HAP-1 (cell line): ENCODE measurements at regions not wholly inside any gene's neighbourhood (a gene's known extent, or its start where the extent isn't known, plus 50 kb on each side); places are given as distances from the start of the nearest gene placed in this dataset.

ENCODE experiments used
- DNase-seq, 2 experiments: peaks; one replicate each; pipeline ENCODE4 v3.0.0-alpha.2; 2016 to 2020; ENCODE audit warnings: low spot score in 2 of 2
- H3K27me3 ChIP-seq: fragments of 250-450 bp; sonication (Bioruptor Pico); 2 replicates; pipeline ENCODE4 v1.5.1; 2020; ENCODE audit warnings: low read depth, mild to moderate bottlenecking, moderate library complexity
- H3K36me3 ChIP-seq: fragments of 250-450 bp; sonication (Bioruptor Pico); replicated peaks from 2 replicates; pipeline ENCODE4 v1.5.1; 2020; ENCODE audit warnings: mild to moderate bottlenecking
- H3K4me1 ChIP-seq: fragments of 250-450 bp; sonication (Bioruptor Pico); 2 replicates; pipeline ENCODE4 v1.5.1; 2020; ENCODE audit warnings: mild to moderate bottlenecking
- H3K4me3 ChIP-seq: fragments of 250-450 bp; sonication (Bioruptor Pico); 2 replicates; pipeline ENCODE4 v1.5.1; 2020; ENCODE audit warnings: mild to moderate bottlenecking, moderate library complexity
- H3K9me3 ChIP-seq: fragments of 250-450 bp; sonication (Bioruptor Pico); 2 replicates; pipeline ENCODE4 v1.5.1; 2020; ENCODE audit warnings: mild to moderate bottlenecking, moderate library complexity
- in situ Hi-C: fragments of 300-500 bp; cut with MboI; formaldehyde crosslinking; loops from 3 replicates; pipeline ENCODE4 v1.14.3; 2020; ENCODE audit warnings: low sequenced_read_pairs, inconsistent platforms, mixed read lengths

DNA sequence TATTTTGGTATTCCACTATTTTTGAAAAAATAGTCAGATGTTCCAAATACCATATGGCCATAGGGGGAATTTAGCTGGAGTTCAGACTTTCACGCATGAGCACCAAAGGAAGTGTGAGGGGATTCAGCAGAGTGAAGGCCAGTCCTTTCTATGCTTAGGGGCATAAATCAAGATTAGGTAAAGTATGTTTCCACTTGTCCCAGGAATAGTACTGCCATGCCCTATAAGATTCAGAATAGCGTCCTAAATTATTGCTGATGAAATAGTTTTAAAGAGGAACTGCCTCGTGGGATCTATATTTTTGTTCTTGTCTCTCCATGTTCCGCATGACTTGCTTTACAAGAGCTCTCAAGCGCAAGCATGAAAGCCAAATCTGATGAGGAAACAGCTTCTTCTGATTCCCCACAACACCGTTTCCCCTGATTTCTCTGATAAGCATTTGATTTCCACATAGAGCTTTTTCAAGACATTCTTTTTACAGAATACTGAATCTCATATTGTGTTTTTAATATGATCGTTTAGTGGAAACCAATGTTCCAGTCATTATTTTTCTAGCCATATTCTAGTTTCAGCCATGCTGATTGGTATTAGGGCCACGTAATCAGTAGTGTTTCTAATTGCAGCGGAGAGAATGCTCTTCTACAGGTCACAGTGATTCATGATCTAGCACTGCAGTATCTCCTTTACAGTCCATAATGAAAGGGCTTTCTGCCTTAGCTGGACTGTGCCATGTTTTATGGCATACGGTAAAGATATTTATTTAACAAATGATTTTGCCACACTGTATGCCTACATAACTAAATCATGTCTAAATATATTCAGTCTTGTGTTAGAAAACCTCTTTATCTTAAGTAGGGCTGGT lies 492.3 kb downstream of the CENPC start:
- H3K4me3 ChIP-seq = no peak overlapping the region
- no peaks in the 10 kb centered on the region for H3K9me3 ChIP-seq
- no peaks in the 10 kb centered on the region for H3K36me3 ChIP-seq
- in situ Hi-C loops = no loop called here
- H3K4me1 ChIP-seq = no peaks in the 10 kb centered on the region; the same call in 1 of the 2 replicates
- no peaks in the 10 kb centered on the region for H3K27me3 ChIP-seq
- no peak for DNase-seq

DNA sequence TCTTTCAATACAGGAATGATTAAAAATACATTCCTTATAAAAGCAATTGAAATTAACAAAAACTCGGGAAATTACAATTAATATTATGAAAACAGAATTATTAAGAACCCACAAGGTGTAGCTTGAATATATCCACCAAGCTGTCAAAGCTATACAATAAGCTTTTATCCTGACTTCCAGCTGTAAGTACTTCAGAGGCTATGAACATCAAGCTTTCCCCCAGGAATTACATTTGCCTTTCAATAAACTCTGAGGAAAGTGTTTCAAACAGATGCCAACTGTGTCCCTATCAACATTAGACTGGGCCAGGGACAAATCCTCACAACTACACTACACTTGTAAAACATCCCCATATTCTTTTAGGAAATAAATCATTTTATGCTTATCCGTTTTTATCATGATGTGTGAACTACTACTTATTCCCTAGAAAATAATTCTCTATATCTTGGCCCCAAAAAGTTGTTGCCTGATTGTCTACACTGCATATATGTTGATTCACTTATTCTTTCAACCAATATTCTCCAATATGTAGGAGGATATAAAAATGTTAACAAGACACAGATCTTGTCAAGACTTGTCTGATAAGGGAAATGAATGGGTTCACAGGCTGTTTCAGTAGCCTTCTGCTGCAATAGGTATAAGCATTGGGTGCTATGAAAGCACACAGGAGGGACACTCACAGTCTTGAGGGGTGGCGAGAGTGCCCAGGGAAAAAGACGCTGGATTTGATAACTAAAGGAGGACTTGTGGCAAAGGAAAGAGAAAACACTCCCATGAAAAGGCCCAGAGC lies 494.1 kb downstream of the CENPC start:
- in situ Hi-C loops = no loop called here
- peak in 1 of 2 experiments; percentile 52 for DNase-seq

DNA sequence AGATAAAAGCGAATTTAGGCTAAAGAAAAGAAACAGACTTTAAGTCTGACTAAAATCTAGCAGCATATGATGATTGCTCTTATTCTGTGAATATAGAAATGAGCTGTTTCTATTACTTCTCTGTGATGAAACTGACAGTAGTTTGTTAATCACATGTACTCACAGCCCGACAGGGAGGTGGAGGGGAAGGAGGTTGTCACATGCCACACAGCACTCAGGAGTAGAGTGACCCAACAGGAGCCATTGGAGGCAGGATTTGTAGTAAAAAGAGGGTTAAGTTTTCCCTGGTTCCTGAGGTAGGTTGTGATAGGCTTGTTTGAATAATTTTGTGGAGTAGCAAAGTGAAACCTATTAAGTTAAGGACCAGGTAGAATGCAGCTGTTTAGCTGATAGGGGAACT lies 495.9 kb downstream of the CENPC start:
- H3K4me3 ChIP-seq = no peak overlapping the region
- H3K27me3 ChIP-seq = no peaks in the 10 kb centered on the region
- in situ Hi-C loops = no loop called here
- no peaks in the 10 kb centered on the region for H3K36me3 ChIP-seq
- DNase-seq = no peak
- no peaks in the 10 kb centered on the region for H3K9me3 ChIP-seq
- no peaks in the 10 kb centered on the region; the same call in 1 of the 2 replicates for H3K4me1 ChIP-seq

More for the DNA sequence above, 494.1 kb downstream of the CENPC start:
- no peaks in the 10 kb centered on the region for H3K27me3 ChIP-seq
- no peaks in the 10 kb centered on the region for H3K9me3 ChIP-seq
- no peak overlapping the region for H3K4me3 ChIP-seq
- no peaks in the 10 kb centered on the region for H3K36me3 ChIP-seq
- H3K4me1 ChIP-seq = no peaks in the 10 kb centered on the region; the same call in 1 of the 2 replicates

DNA sequence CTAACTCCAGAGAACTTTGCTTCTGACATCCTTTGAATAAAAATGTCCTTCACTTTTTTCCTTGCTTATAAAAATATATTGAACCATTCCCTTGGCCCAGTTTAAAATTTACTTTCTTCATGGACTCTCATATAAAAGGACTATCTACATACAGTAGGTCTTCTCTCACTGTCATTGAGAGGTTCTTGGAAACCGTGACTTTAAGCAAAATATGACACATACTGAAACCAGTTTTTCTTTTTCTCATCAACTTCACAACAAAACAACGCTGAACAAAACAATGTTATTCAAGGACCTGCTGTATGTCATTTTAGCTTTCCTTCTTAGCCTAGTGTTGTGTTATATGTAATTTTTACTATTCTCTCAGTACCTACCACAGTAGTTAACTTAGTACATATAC lies 496.8 kb downstream of the CENPC start:
- no peaks in the 10 kb centered on the region; the same call in 1 of the 2 replicates for H3K4me1 ChIP-seq
- H3K4me3 ChIP-seq = no peak overlapping the region
- no peak for DNase-seq
- H3K36me3 ChIP-seq = no peaks in the 10 kb centered on the region
- in situ Hi-C loops = no loop called here
- no peaks in the 10 kb centered on the region for H3K27me3 ChIP-seq
- no peaks in the 10 kb centered on the region for H3K9me3 ChIP-seq

DNA sequence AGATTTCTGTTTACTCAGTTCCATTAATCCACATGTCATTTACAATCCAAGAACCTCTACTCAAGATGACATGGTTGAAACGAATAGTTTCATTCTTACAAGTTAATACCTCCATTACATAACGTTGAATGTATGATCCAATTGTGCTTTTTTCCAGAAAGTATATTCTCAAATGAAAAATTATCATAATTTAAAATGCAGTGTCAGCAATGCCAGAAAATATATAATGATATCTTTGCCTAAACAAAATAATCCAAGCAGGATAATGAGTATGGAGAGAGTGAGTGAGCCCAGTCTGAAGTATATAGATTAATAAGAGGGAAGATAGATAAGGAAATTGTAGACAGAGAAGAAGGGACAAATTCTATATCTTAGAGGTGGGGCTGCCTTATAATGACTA lies 505.0 kb downstream of the CENPC start:
- H3K4me3 ChIP-seq = no peak overlapping the region
- no peaks in the 10 kb centered on the region for H3K9me3 ChIP-seq
- H3K27me3 ChIP-seq = no peaks in the 10 kb centered on the region
- no peaks in the 10 kb centered on the region for H3K36me3 ChIP-seq
- DNase-seq = no peak
- no peaks in the 10 kb centered on the region for H3K4me1 ChIP-seq
- in situ Hi-C loops = no loop called here

DNA sequence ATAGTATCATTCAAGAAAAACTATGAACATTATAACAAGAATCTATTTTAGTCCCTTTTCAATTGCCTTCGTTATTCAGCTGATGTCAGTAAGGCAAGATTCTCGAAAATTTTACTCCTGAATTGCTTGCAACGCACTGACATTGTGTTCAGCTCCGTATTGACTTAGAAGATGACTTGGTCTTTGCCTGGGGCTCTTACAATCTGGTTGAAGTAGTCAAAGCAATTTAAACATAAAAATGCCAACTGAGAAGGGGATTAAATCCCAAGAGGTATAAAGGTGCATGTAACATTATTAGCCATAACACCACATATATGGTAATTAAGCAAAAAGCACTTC lies 507.1 kb downstream of the CENPC start:
- Histone ChIP-seq H3K9me3 (no peaks in the 10 kb centered on the region), H3K4me3 (no peak overlapping the region), H3K27me3 (no peaks in the 10 kb centered on the region), H3K36me3 (no peaks in the 10 kb centered on the region), H3K4me1 (no peaks in the 10 kb centered on the region)
- in situ Hi-C loops = no loop called here
- DNase-seq = no peak

DNA sequence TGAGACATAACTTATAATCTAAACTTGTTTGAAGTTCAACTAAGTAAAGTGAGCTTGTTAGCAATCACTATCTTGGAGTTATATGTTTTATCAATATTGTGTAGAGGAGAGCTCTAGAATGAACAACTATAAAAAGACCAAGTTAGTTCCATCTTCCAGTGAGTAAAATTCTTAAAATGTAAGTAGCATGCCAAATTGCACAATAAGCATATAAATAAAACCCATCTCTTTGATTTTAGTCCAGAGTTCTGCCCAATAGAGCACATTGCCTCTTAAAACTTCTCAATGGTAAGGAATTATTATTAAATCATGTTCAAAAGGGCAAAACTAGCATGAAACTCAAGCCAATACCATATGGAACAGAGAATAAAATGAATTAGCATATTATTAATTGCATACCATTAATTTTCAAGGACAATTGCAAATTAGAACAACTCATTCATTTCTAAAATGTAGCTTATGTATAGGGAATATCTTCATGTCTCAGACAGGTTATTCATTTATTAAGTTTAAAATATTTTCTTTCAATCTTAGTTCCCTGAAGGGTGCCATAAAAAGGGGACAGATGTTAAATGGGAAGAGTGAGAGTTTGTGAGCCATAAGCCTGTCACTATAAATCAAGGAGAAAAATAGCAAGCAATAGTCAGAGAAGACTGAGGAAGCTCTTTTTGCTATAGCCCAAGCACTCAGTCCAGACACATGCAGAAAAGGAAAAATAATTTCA lies 507.6 kb downstream of the CENPC start:
- Histone ChIP-seq H3K4me1 (no peaks in the 10 kb centered on the region), H3K36me3 (no peaks in the 10 kb centered on the region), H3K27me3 (no peaks in the 10 kb centered on the region), H3K9me3 (no peaks in the 10 kb centered on the region), H3K4me3 (no peak overlapping the region)
- in situ Hi-C loops = no loop called here
- no peak for DNase-seq

DNA sequence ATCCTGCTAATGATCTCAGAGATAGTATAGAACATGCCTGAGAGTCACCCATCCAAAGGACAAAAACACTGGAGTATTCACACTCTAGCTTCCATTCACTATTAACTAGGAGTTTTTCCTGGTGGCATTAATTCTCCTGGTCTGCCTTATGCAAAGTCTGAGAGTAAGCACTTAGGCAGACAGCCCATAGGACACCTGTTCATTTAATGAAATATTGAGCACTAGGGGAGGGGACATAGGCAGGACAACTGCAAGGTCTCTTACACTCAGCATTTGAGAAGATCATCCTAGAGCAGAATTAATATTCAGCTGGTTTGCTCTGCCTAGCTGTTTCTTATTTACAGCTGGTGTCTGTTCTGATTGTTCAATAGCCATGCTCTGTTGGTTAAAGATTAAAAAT lies 508.5 kb downstream of the CENPC start:
- Histone ChIP-seq H3K27me3 (no peaks in the 10 kb centered on the region), H3K9me3 (no peaks in the 10 kb centered on the region), H3K4me3 (no peak overlapping the region), H3K36me3 (no peaks in the 10 kb centered on the region), H3K4me1 (no peaks in the 10 kb centered on the region)
- DNase-seq = no peak
- in situ Hi-C loops = no loop called here

DNA sequence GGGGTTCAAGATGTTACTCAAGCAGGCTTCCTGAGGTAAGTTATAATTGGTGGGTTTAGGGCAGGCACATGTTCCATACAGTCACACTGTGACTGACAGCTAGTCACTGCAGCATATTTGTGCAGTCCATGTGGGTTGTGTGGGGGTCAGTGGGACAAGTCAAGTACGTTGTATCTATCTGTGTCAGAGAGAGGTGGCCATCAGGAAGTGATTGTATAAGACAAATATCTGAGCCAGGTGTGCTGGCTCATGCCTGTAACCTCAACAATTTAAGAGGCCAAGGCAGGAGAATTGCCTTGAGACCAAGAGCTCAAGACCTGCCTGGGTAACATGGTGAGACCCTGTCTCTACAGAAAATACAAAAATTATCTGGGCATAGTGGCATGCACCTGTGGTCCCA lies 509.3 kb downstream of the CENPC start:
- Histone ChIP-seq H3K4me1 (no peaks in the 10 kb centered on the region), H3K9me3 (no peaks in the 10 kb centered on the region), H3K4me3 (no peak overlapping the region), H3K27me3 (no peaks in the 10 kb centered on the region), H3K36me3 (no peaks in the 10 kb centered on the region)
- no peak for DNase-seq
- in situ Hi-C loops = no loop called here

DNA sequence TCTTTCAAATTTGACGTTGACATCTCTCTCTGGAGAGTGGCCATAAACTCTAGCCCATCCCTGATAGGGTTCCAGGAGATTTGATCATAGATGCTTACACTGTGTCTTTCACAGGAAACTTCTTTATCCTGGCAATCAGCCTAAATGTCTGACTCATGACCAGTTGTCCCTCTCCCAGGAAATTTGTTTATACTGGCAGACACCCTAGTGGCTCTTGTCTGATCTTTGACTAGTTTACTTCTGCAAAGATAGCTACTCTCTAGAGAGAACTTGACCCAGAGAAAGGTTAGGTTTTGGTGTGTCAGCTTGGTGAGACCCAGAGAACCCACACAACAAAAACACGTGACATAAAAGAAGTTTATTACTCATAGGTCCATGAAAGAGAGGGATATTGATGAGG lies 509.8 kb downstream of the CENPC start:
- Histone ChIP-seq H3K4me1 (no peaks in the 10 kb centered on the region), H3K27me3 (no peaks in the 10 kb centered on the region), H3K36me3 (no peaks in the 10 kb centered on the region), H3K9me3 (no peaks in the 10 kb centered on the region), H3K4me3 (no peak overlapping the region)
- no peak for DNase-seq
- in situ Hi-C loops = no loop called here

DNA sequence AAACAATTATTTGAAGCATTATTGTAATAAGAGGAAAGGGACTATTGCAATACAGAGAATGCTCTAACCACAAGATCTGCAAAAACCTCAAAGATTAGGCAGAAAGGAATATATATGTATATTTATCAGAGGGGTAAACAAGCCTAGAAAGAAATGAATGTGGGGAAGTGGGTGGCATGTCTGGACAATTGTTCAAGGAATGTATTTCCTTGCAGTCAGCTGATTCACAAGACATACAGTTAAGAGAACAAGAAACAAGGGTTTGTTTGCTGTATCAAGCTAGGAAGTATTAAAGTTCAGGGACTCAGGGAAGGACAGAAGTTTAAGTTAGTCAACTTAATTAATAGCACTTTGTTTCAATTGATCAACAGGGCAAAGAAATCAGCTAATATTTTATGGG lies 514.7 kb downstream of the CENPC start:
- in situ Hi-C loops = no loop called here
- no peaks in the 10 kb centered on the region for H3K9me3 ChIP-seq
- H3K4me3 ChIP-seq = no peak overlapping the region
- no peaks in the 10 kb centered on the region for H3K27me3 ChIP-seq
- H3K4me1 ChIP-seq = no peaks in the 10 kb centered on the region
- DNase-seq = no peak
- no peaks in the 10 kb centered on the region for H3K36me3 ChIP-seq

DNA sequence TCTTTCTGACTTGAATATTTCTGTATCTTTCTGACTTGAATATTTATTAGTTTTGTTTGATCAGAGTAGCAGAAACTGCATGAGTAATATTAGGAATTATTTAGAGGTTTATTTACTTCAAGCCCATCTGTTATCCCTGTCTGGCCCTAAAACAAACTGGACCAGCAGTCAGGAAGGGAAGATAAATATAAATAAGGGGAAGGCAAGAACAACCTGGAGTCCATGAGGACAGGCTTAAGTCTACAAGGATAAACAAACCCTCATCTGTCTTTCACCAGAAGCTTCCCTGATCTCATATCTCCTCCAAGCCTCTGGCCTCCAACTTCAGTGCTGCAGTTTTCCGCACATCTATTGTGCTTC lies 524.9 kb downstream of the CENPC start:
- DNase-seq = no peak
- H3K9me3 ChIP-seq = peaks cover 2% of the 10 kb centered on the region; the same call in 1 of the 2 replicates
- in situ Hi-C loops = no loop called here
- H3K4me1 ChIP-seq = no peaks in the 10 kb centered on the region
- H3K27me3 ChIP-seq = no peaks in the 10 kb centered on the region
- no peak overlapping the region for H3K4me3 ChIP-seq
- no peaks in the 10 kb centered on the region for H3K36me3 ChIP-seq

DNA sequence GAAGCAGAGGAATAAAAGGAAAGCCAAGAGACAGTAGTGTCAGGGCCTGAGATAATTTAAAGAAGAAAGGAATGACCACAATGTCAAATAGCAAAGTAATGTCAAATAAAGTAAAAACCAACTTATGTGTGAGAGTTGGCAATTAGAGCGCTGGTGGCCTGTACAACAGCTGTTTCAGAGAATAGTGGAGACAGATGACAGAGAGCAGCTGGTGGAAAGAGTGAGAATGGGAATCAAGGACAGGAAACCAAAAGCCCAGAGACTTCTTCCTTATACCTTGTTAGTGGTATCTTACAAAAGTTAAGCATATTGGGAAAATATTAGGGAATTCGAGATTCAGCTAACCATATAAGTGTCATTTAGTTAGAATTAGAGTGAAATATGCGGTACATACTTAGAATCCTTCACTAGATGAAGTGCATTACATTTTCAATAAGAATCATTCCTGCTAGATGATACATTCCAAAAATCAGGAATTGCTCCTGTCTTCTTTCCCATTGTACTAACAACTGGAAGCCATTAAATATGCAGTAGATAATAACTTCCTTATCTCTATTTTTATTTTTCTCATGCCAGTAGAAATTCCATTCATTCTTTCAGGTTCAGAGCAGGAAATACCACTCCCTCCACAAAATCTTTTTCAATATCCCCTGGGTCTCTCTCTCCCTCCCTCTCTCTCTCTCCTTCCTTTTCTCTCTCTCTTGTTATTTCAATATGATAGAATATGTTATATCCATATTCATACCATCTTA lies 525.4 kb downstream of the CENPC start:
- Histone ChIP-seq H3K4me3 (no peak overlapping the region), H3K27me3 (no peaks in the 10 kb centered on the region), H3K36me3 (no peaks in the 10 kb centered on the region), H3K4me1 (no peaks in the 10 kb centered on the region), H3K9me3 (peaks cover 2% of the 10 kb centered on the region; the same call in 1 of the 2 replicates)
- no peak for DNase-seq
- in situ Hi-C loops = no loop called here
